Kidney (tissue), 13 donors: ENCODE measurements at regions not wholly inside any gene's neighbourhood (a gene's known extent, or its start where the extent isn't known, plus 50 kb on each side); places are given as distances from the start of the nearest gene placed in this dataset.
A peak's percentile ranks its signal among the peaks of the same experiment; 100 is the strongest.

Source experiments
- DNase-seq, 5 donors: peaks; one replicate each; pipeline ENCODE4 v3.0.0-alpha.2; 2013 to 2020
- FAIRE-seq: peaks from 2 replicates; lab custom pipeline; 2012; peaks lifted over from hg19 to GRCh38; lab: Jason Lieb, UNC
- H3K27ac ChIP-seq, 2 donors: one replicate each; pipeline ENCODE4 v1.7.0; 2013; ENCODE audit warnings: low read depth in 2 of 2, low read length in 2 of 2, inconsistent platforms in 1 of 2
- H3K27me3 ChIP-seq: one replicate; pipeline ENCODE4 v1.7.1; 2013; ENCODE audit warnings: low read length, inconsistent platforms; ENCODE audit not compliant: control insufficient read depth, insufficient read depth
- H3K36me3 ChIP-seq, 3 donors: one replicate each; pipeline versions ENCODE4 v1.7.0 to v1.7.1; 2013; ENCODE audit warnings: low read length in 3 of 3, control low read depth in 1 of 3, inconsistent platforms in 1 of 3; ENCODE audit not compliant: insufficient read depth in 3 of 3, control insufficient read depth in 2 of 3
- H3K4me1 ChIP-seq, 3 donors: one replicate each; pipeline versions ENCODE4 v1.7.0 to v1.7.1; 2013; ENCODE audit warnings: low read length in 3 of 3, inconsistent platforms in 1 of 3, low read depth in 1 of 3; ENCODE audit not compliant: control insufficient read depth in 2 of 3, insufficient read depth in 2 of 3
- H3K4me3 ChIP-seq, 3 donors: one replicate each; pipeline versions ENCODE4 v1.7.0 to v1.8.1; 2013; ENCODE audit warnings: low read length in 3 of 3, control low read depth in 1 of 3, inconsistent platforms in 1 of 3
- H3K9ac ChIP-seq, 3 donors: one replicate each; pipeline versions ENCODE4 v1.7.0 to v1.7.1; 2013; ENCODE audit warnings: low read length in 3 of 3, control low read depth in 1 of 3, inconsistent platforms in 1 of 3
- H3K9me3 ChIP-seq, 3 donors: one replicate each; pipeline versions ENCODE4 v1.7.0 to v1.7.1; 2013; ENCODE audit warnings: low read length in 3 of 3, control low read depth in 1 of 3, inconsistent platforms in 1 of 3; ENCODE audit not compliant: control insufficient read depth in 2 of 3, insufficient read depth in 1 of 3
- intact Hi-C: fragments of 100-400 bp; cut with DNase I; formaldehyde crosslinking; loops from one replicate; pipeline ENCODE4 v1.11.1; 2022
- TF ChIP-seq, protein P1 (sequence below): IDR thresholded peaks from 3 replicates; pipeline ENCODE4 v1.5.1; 2012; ENCODE audit warnings: mild to moderate bottlenecking, moderate library complexity, borderline replicate concordance; ENCODE audit not compliant: insufficient read depth; ENCODE audit errors: extremely low read depth
- donor health status: control.
- donor health status: control.
- donor health status: control.
- donor health status: control.
- donor health status: control.
- donor health status: DM: yes; HTN: yes; CAD: no.
- donor health status: Normal renal cell carcinoma (clear cell type).

DNA sequence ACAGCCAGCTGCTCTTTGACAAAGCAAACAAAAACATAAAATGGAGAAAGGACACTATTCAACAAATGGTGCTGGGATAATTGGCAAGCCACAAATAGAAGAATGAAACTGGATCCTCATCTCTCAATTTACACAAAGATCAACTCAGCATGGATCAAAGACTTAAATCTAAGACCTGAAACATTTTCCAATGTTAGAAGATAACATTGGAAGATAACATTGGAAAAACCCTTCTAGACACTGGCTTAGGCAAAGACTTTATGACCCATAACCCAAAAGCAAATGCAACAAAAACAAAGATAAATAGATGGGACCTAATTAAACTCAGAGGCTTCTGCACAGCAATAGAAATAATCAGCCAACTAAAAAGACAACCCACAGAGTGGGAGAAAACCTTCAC, 425.7 kb upstream of the SEMA3D start:
- DNase-seq (no peak), FAIRE-seq (no peak)
- TF ChIP-seq, protein P1, sequence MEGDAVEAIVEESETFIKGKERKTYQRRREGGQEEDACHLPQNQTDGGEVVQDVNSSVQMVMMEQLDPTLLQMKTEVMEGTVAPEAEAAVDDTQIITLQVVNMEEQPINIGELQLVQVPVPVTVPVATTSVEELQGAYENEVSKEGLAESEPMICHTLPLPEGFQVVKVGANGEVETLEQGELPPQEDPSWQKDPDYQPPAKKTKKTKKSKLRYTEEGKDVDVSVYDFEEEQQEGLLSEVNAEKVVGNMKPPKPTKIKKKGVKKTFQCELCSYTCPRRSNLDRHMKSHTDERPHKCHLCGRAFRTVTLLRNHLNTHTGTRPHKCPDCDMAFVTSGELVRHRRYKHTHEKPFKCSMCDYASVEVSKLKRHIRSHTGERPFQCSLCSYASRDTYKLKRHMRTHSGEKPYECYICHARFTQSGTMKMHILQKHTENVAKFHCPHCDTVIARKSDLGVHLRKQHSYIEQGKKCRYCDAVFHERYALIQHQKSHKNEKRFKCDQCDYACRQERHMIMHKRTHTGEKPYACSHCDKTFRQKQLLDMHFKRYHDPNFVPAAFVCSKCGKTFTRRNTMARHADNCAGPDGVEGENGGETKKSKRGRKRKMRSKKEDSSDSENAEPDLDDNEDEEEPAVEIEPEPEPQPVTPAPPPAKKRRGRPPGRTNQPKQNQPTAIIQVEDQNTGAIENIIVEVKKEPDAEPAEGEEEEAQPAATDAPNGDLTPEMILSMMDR: no peak
- Histone ChIP-seq H3K4me1 (no peaks in the 10 kb centered on the region), H3K4me3 (no peak overlapping the region), H3K36me3 (no peaks in the 10 kb centered on the region), H3K9me3 (no peaks in the 10 kb centered on the region), H3K27me3 (no peaks in the 10 kb centered on the region), H3K9ac (no peak overlapping the region), H3K27ac (no peak overlapping the region)
- intact Hi-C loops: no loop called here

DNA sequence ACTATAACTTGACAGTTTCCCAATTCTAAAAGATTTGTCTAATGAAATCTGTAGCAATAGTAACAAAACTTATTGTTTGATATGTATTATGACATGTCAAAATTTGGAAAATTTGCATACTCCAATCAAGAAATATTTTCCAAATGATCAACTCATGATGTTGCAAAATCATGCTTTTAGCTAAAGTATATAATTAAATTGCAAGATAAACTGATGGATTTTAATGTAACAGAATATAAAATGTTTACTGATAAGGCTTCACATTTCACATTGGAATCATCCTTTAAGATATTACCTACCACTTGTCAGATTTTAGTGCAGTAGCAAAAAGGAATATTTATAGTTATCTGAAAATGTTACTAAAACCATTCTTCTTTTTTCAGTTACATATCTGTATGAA, 421.9 kb upstream of the SEMA3D start:
- no peak overlapping the region for H3K27ac ChIP-seq
- no peak overlapping the region for H3K4me3 ChIP-seq
- no peaks in the 10 kb centered on the region for H3K27me3 ChIP-seq
- no peaks in the 10 kb centered on the region for H3K4me1 ChIP-seq
- no peaks in the 10 kb centered on the region for H3K36me3 ChIP-seq
- DNase-seq (no peak), FAIRE-seq (no peak)
- intact Hi-C loops: no loop called here
- H3K9ac ChIP-seq: no peak overlapping the region
- TF ChIP-seq, protein P1: no peak
- no peaks in the 10 kb centered on the region for H3K9me3 ChIP-seq

DNA sequence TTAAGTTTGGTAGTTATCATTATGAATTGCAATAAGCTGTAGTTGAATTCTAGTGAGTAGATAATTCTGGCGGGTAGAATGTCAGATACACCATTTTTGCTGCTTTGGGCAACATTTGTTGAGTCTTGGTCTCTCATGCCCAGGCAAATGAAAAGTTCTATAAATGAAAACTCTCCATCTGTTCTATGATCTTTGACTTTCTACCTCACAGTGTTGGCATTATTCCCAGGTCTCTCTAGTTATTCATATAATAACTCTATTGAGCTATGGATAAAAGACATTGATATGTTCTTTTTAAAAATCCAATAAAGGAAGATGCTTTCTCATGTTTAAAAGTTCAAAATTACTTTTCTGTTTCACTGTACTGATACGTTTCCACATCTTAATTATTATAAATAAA, 415.3 kb upstream of the SEMA3D start:
- H3K4me1 ChIP-seq: no peaks in the 10 kb centered on the region
- TF ChIP-seq, protein P1: no peak
- peak in 1 of 5 donors; percentile 16 for DNase-seq
- no peak overlapping the region for H3K9ac ChIP-seq
- no peak overlapping the region for H3K4me3 ChIP-seq
- no peak overlapping the region for H3K27ac ChIP-seq
- intact Hi-C loops: no loop called here
- no peaks in the 10 kb centered on the region for H3K27me3 ChIP-seq
- H3K9me3 ChIP-seq: no peaks in the 10 kb centered on the region
- H3K36me3 ChIP-seq: no peaks in the 10 kb centered on the region
- no peak for FAIRE-seq

DNA sequence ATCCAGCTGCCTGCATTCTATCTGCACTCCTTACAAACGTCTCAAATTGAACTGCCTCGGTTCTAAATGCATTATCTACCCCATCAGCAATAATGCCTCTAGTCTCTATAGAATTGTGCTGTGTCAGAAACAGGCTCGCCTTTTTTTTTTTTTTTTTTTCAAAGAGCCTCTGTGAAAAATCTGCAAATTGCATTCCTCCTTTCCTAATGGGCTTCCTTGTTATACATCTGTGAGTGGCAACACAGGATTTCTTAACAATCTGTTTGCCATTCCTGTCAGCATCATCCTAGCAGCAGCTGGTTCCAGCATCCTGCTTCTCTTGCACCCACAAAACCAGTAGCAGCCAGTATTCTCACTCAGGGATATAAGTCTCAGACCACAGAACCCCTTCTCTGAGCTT, 413.5 kb upstream of the SEMA3D start:
- Histone ChIP-seq H3K4me1 (no peaks in the 10 kb centered on the region), H3K27ac (no peak overlapping the region), H3K27me3 (no peaks in the 10 kb centered on the region), H3K9ac (no peak overlapping the region), H3K36me3 (no peaks in the 10 kb centered on the region), H3K9me3 (no peaks in the 10 kb centered on the region), H3K4me3 (no peak overlapping the region)
- TF ChIP-seq, protein P1: no peak
- intact Hi-C loops: no loop called here
- no peak for FAIRE-seq
- peak in 2 of 5 donors; percentile 10 to 15 for DNase-seq
